RWPE2 (cell line): ENCODE measurements at regions not wholly inside any gene's neighbourhood (a gene's known extent, or its start where the extent isn't known, plus 50 kb on each side); places are given as distances from the start of the nearest gene placed in this dataset.

ENCODE experiments used
- ATAC-seq: fragments of 200-7000 bp; cut with Tn5 transposase; 3 replicates; pipeline ENCODE4 v1.9.1; 2021; ENCODE audit warnings: low read depth
- DNase-seq: peaks from one replicate; pipeline ENCODE4 v3.0.0-alpha.2; 2020; ENCODE audit warnings: low spot score
- H3K27ac ChIP-seq: fragments of 450-650 bp; 2 replicates; pipeline ENCODE4 v1.5.1; 2017; ENCODE audit warnings: mild to moderate bottlenecking; ENCODE audit not compliant: poor library complexity, severe bottlenecking
- H3K27me3 ChIP-seq: fragments of 250-450 bp; sonication (Bioruptor Pico); 2 replicates; pipeline ENCODE4 v1.5.1; 2021; ENCODE audit warnings: mild to moderate bottlenecking, moderate library complexity; ENCODE audit not compliant: insufficient read depth, poor library complexity, severe bottlenecking
- H3K36me3 ChIP-seq: fragments of 250-450 bp; sonication (Bioruptor Pico); 2 replicates; pipeline ENCODE4 v1.5.1; 2020; ENCODE audit warnings: low read depth, mild to moderate bottlenecking, moderate library complexity
- H3K4me1 ChIP-seq: fragments of 250-450 bp; sonication (Bioruptor Pico); 2 replicates; pipeline ENCODE4 v1.5.1; 2021; ENCODE audit warnings: mild to moderate bottlenecking, moderate library complexity; ENCODE audit not compliant: insufficient read depth, poor library complexity, severe bottlenecking
- H3K4me3 ChIP-seq: fragments of 250-450 bp; sonication (Bioruptor Pico); 2 replicates; pipeline ENCODE4 v1.5.1; 2021; ENCODE audit warnings: mild to moderate bottlenecking, moderate library complexity; ENCODE audit not compliant: severe bottlenecking
- H3K9me3 ChIP-seq: fragments of 250-450 bp; sonication (Bioruptor Pico); 2 replicates; pipeline ENCODE4 v1.5.1; 2021; ENCODE audit warnings: mild to moderate bottlenecking, moderate library complexity; ENCODE audit not compliant: severe bottlenecking
- CTCF ChIP-seq: fragments of 450-650 bp; IDR thresholded peaks from one replicate; pipeline ENCODE4 v1.5.1; 2017; ENCODE audit warnings: mild to moderate bottlenecking, moderate library complexity; ENCODE audit not compliant: poor library complexity, severe bottlenecking

- no peak for TF ChIP-seq CTCF
- Histone ChIP-seq H3K4me3 (no peak overlapping the region), H3K27ac (no peak overlapping the region), H3K4me1 (no peaks in the 10 kb centered on the region), H3K36me3 (no peaks in the 10 kb centered on the region), H3K9me3 (no peaks in the 10 kb centered on the region), H3K27me3 (no peaks in the 10 kb centered on the region)
- no peak for ATAC-seq
- no peak for DNase-seq
Observed at GRCh38 chr21:28712411-28712810, 280.3 kb downstream of the LTN1 start.

GRCh38 chr21:28705616-28706015 is 287.1 kb downstream of the LTN1 start:
- Histone ChIP-seq H3K27me3 (no peaks in the 10 kb centered on the region), H3K36me3 (no peaks in the 10 kb centered on the region), H3K4me1 (no peaks in the 10 kb centered on the region), H3K27ac (no peak overlapping the region), H3K9me3 (no peaks in the 10 kb centered on the region), H3K4me3 (no peak overlapping the region)
- no peak for TF ChIP-seq CTCF
- no peak for DNase-seq
- no peak for ATAC-seq

GRCh38 chr21:28704746-28705145 is 287.9 kb downstream of the LTN1 start:
- no peak overlapping the region for H3K4me3 ChIP-seq
- peaks cover 4% of the 10 kb centered on the region for H3K4me1 ChIP-seq
- no peaks in the 10 kb centered on the region for H3K27me3 ChIP-seq
- DNase-seq (no peak), ATAC-seq (no peak)
- TF ChIP-seq CTCF = no peak
- H3K9me3 ChIP-seq = no peaks in the 10 kb centered on the region
- H3K27ac ChIP-seq = no peak overlapping the region
- H3K36me3 ChIP-seq = no peaks in the 10 kb centered on the region

- H3K4me3 ChIP-seq = no peak overlapping the region
- ATAC-seq = no peak
- H3K4me1 ChIP-seq = peaks cover 13% of the 10 kb centered on the region
- no peak overlapping the region for H3K27ac ChIP-seq
- no peak for DNase-seq
- no peak for TF ChIP-seq CTCF
- no peaks in the 10 kb centered on the region for H3K9me3 ChIP-seq
- no peaks in the 10 kb centered on the region for H3K36me3 ChIP-seq
- no peaks in the 10 kb centered on the region for H3K27me3 ChIP-seq
Observed at GRCh38 chr21:28703861-28704260, 288.8 kb downstream of the LTN1 start.

GRCh38 chr21:28699596-28700259 is 292.9 kb downstream of the LTN1 start:
- TF ChIP-seq CTCF = no peak
- ATAC-seq = peak; percentile 79; the same call in 2 of the 3 replicates
- no peaks in the 10 kb centered on the region for H3K27me3 ChIP-seq
- no peak overlapping the region for H3K4me3 ChIP-seq
- peak overlapping the region; percentile 27 for H3K27ac ChIP-seq
- H3K4me1 ChIP-seq = peaks cover 15% of the 10 kb centered on the region
- H3K36me3 ChIP-seq = no peaks in the 10 kb centered on the region
- DNase-seq = no peak
- H3K9me3 ChIP-seq = no peaks in the 10 kb centered on the region
